ENCODE measurements at regions not wholly inside any gene's neighbourhood (a gene's known extent, or its start where the extent isn't known, plus 50 kb on each side); places are given as distances from the start of the nearest gene placed in this dataset.

DNA sequence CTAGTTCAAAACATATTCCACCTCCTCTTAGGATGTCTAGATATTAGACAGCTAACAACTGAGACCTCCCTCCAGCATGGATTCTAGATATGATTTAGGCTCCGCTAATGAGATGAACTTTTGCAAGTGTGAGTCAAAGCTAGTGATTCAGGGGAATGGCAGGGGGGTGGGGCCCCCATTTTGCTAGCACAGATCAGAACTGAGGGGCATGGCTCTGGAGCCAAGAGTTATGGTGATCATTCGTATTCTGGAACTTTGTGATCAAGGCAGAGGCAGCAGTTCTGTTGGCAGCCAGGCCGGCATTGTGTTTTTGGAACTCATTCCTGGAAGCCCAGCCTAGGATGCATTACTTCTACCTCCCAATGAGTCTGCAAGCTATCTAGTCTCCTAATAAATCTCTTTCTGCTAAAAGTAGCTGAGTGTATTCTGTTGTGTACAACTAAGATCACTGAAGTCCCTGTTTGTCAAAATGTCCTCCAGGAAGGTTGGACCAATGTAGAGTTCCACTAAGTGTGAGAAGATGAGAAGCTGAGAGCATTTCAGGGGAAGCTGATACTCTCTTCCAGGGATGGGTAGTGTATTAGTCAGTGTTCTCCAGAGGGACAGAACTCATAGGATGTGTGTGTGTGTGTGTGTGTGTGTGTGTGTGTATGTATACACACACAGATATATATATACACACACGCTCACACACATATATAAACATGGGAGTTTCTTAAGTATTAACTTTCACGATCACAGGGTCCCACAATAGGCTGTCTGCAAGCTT lies 312.7 kb downstream of the TLE3 start:
- TF ChIP-seq, protein P1, sequence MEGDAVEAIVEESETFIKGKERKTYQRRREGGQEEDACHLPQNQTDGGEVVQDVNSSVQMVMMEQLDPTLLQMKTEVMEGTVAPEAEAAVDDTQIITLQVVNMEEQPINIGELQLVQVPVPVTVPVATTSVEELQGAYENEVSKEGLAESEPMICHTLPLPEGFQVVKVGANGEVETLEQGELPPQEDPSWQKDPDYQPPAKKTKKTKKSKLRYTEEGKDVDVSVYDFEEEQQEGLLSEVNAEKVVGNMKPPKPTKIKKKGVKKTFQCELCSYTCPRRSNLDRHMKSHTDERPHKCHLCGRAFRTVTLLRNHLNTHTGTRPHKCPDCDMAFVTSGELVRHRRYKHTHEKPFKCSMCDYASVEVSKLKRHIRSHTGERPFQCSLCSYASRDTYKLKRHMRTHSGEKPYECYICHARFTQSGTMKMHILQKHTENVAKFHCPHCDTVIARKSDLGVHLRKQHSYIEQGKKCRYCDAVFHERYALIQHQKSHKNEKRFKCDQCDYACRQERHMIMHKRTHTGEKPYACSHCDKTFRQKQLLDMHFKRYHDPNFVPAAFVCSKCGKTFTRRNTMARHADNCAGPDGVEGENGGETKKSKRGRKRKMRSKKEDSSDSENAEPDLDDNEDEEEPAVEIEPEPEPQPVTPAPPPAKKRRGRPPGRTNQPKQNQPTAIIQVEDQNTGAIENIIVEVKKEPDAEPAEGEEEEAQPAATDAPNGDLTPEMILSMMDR (IDR thresholded peaks at IDR 0.05) = no peak
- no peak for TF ChIP-seq POLR2A (IDR thresholded peaks at IDR 0.05)
- no peak for TF ChIP-seq POLR2AphosphoS5 (IDR thresholded peaks at IDR 0.05)

Data from prostate gland (tissue), 2 donors.